ENCODE measurements at regions not wholly inside any gene's neighbourhood (a gene's known extent, or its start where the extent isn't known, plus 50 kb on each side); places are given as distances from the start of the nearest gene placed in this dataset.

DNA sequence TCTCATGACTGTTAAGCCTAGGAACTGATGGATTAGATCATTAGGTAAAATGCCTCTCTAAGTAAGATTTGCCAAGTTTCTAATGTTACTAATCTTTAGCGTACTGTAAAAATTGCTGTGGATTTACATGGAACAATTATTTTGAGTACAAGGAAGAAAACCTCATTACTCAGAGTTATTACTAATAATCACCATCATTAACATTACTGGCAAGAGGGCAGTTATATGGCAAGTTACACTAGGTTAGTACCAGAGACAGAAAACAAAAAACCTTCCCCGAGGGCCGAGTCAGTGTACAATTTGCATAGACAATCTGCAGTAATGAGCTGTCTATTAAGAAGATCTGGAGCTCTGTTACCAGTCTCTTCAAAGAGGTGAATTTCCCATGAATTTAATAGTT, 775.6 kb downstream of the GATA3 start:
- Mint-ChIP-seq H3K4me3 (ENCODE audit: unreplicated experiment) (no peak overlapping the region), H3K36me3 (ENCODE audit: unreplicated experiment) (no peaks in the 10 kb centered on the region), H3K4me1 (ENCODE audit: low read depth, unreplicated experiment) (no peaks in the 10 kb centered on the region), H3K9me3 (ENCODE audit: unreplicated experiment) (no peaks in the 10 kb centered on the region), H3K27me3 (ENCODE audit: unreplicated experiment) (no peaks in the 10 kb centered on the region), H3K27ac (ENCODE audit: unreplicated experiment) (no peak overlapping the region)
- no peak for DNase-seq
- TF ChIP-seq, protein P1, sequence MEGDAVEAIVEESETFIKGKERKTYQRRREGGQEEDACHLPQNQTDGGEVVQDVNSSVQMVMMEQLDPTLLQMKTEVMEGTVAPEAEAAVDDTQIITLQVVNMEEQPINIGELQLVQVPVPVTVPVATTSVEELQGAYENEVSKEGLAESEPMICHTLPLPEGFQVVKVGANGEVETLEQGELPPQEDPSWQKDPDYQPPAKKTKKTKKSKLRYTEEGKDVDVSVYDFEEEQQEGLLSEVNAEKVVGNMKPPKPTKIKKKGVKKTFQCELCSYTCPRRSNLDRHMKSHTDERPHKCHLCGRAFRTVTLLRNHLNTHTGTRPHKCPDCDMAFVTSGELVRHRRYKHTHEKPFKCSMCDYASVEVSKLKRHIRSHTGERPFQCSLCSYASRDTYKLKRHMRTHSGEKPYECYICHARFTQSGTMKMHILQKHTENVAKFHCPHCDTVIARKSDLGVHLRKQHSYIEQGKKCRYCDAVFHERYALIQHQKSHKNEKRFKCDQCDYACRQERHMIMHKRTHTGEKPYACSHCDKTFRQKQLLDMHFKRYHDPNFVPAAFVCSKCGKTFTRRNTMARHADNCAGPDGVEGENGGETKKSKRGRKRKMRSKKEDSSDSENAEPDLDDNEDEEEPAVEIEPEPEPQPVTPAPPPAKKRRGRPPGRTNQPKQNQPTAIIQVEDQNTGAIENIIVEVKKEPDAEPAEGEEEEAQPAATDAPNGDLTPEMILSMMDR (IDR thresholded peaks at IDR 0.05; ENCODE audit: partially characterized antibody, unreplicated experiment), result no peak

GRCh38 chr10:8830876-8831275, 776.4 kb downstream of the GATA3 start:
- no peaks in the 10 kb centered on the region for H3K9me3 Mint-ChIP-seq (ENCODE audit: unreplicated experiment)
- H3K4me3 Mint-ChIP-seq (ENCODE audit: unreplicated experiment), result no peak overlapping the region
- H3K27me3 Mint-ChIP-seq (ENCODE audit: unreplicated experiment), result no peaks in the 10 kb centered on the region
- no peaks in the 10 kb centered on the region for H3K36me3 Mint-ChIP-seq (ENCODE audit: unreplicated experiment)
- no peak overlapping the region for H3K27ac Mint-ChIP-seq (ENCODE audit: unreplicated experiment)
- TF ChIP-seq, protein P1 (IDR thresholded peaks at IDR 0.05; ENCODE audit: partially characterized antibody, unreplicated experiment), result no peak
- no peak for DNase-seq
- H3K4me1 Mint-ChIP-seq (ENCODE audit: low read depth, unreplicated experiment), result no peaks in the 10 kb centered on the region

DNA sequence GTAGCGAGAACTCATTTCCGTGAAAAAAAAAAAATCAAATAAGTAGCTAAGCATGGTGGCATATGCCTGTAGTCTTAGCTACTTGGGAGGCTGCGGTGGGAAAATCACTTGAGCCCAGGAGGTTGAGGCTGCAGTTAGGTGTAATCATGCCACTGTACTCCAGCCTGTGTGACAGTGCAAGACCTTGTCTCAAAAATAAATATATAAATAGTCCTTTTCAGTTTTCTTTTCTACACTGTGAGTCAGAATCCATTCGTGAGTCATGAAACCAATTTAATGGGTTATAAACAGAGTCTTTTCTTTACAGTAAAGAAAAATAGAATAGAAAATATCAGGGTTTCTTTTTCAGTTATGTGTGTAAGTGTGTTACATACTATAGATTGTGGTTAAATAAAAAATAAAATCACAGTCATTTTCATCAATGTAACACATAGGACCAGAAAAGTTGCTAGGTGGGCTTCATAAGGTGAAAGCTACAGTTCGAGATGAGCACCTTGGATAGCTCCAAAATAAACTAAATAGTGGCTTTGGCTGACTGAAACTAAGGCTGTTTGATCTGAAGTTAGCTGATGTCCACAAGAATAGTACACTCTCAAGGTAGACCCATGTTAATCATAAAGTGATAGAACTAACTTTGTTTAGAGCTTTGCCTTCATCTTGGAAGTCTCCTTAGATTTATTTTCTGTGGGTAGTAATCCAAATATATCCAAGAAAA, 781.1 kb downstream of the GATA3 start:
- TF ChIP-seq, protein P1 (IDR thresholded peaks at IDR 0.05; ENCODE audit: partially characterized antibody, unreplicated experiment), result no peak
- H3K27ac Mint-ChIP-seq (ENCODE audit: unreplicated experiment), result no peak overlapping the region
- H3K4me3 Mint-ChIP-seq (ENCODE audit: unreplicated experiment), result no peak overlapping the region
- no peak for DNase-seq
- H3K9me3 Mint-ChIP-seq (ENCODE audit: unreplicated experiment), result no peaks in the 10 kb centered on the region
- H3K27me3 Mint-ChIP-seq (ENCODE audit: unreplicated experiment), result peaks cover 2% of the 10 kb centered on the region
- no peaks in the 10 kb centered on the region for H3K36me3 Mint-ChIP-seq (ENCODE audit: unreplicated experiment)
- H3K4me1 Mint-ChIP-seq (ENCODE audit: low read depth, unreplicated experiment), result no peaks in the 10 kb centered on the region

- no peaks in the 10 kb centered on the region for H3K36me3 Mint-ChIP-seq (ENCODE audit: unreplicated experiment)
- H3K4me3 Mint-ChIP-seq (ENCODE audit: unreplicated experiment), result no peak overlapping the region
- no peak for DNase-seq
- H3K27ac Mint-ChIP-seq (ENCODE audit: unreplicated experiment), result no peak overlapping the region
- TF ChIP-seq, protein P1 (IDR thresholded peaks at IDR 0.05; ENCODE audit: partially characterized antibody, unreplicated experiment), result no peak
- H3K9me3 Mint-ChIP-seq (ENCODE audit: unreplicated experiment), result no peaks in the 10 kb centered on the region
- peaks cover 2% of the 10 kb centered on the region for H3K27me3 Mint-ChIP-seq (ENCODE audit: unreplicated experiment)
- H3K4me1 Mint-ChIP-seq (ENCODE audit: low read depth, unreplicated experiment), result no peaks in the 10 kb centered on the region
These were observed 785.9 kb downstream of the GATA3 start for GRCh38 chr10:8840356-8840755.

DNA sequence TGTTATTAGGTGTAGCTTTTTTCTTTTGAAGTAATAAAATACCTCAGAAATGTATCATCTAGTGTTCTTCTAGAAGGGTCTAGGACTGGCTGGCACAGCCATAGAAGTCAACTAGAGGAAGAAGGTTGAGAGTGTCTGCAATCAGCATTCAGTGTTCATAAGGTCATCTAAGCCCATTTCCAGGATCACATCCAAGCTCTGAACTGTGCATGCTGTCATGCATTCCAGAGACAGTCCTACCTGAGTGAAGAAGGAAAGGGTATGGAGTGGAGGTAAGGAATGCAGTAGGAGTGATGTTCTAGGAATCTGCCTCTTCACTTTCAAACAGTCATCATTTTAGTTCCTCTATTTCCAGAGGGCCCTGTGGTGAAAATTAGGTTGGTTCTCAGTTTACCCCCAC, 789.7 kb downstream of the GATA3 start:
- Mint-ChIP-seq H3K4me3 (ENCODE audit: unreplicated experiment) (no peak overlapping the region), H3K27me3 (ENCODE audit: unreplicated experiment) (no peaks in the 10 kb centered on the region), H3K9me3 (ENCODE audit: unreplicated experiment) (no peaks in the 10 kb centered on the region), H3K4me1 (ENCODE audit: low read depth, unreplicated experiment) (no peaks in the 10 kb centered on the region), H3K27ac (ENCODE audit: unreplicated experiment) (no peak overlapping the region), H3K36me3 (ENCODE audit: unreplicated experiment) (no peaks in the 10 kb centered on the region)
- no peak for DNase-seq
- TF ChIP-seq, protein P1 (IDR thresholded peaks at IDR 0.05; ENCODE audit: partially characterized antibody, unreplicated experiment), result no peak
